Effector memory CD4-positive, alpha-beta T cell (primary cell): ENCODE measurements at regions not wholly inside any gene's neighbourhood (a gene's known extent, or its start where the extent isn't known, plus 50 kb on each side); places are given as distances from the start of the nearest gene placed in this dataset.

Source experiments
- DNase-seq, 3 donors: peaks; one replicate each; pipeline ENCODE4 v3.0.0-alpha.2; 2020
- H3K27ac ChIP-seq: 2 replicates; pipeline ENCODE4 v1.7.0; 2013; ENCODE audit warnings: mild to moderate bottlenecking, low read length, moderate library complexity; ENCODE audit not compliant: insufficient read depth, poor library complexity, severe bottlenecking
- H3K27me3 ChIP-seq: replicated peaks from 2 replicates; pipeline ENCODE4 v1.7.0; 2013; ENCODE audit warnings: mild to moderate bottlenecking, low read length; ENCODE audit not compliant: insufficient read depth, control insufficient read depth, poor library complexity, severe bottlenecking
- H3K36me3 ChIP-seq: 2 replicates; pipeline ENCODE4 v1.7.0; 2013; ENCODE audit warnings: mild to moderate bottlenecking, low read length, moderate library complexity; ENCODE audit not compliant: control insufficient read depth, insufficient read depth
- H3K4me1 ChIP-seq: 2 replicates; pipeline ENCODE4 v1.7.0; 2013; ENCODE audit warnings: low read length, mild to moderate bottlenecking; ENCODE audit not compliant: control insufficient read depth, insufficient read depth, poor library complexity, severe bottlenecking
- H3K4me3 ChIP-seq: 2 replicates; pipeline ENCODE4 v1.7.0; 2013; ENCODE audit warnings: low read length, low read depth, mild to moderate bottlenecking; ENCODE audit not compliant: insufficient read depth, poor library complexity, severe bottlenecking
- H3K9me3 ChIP-seq: 2 replicates; pipeline ENCODE4 v1.7.0; 2013; ENCODE audit warnings: mild to moderate bottlenecking, low read length, moderate library complexity; ENCODE audit not compliant: control insufficient read depth

DNA sequence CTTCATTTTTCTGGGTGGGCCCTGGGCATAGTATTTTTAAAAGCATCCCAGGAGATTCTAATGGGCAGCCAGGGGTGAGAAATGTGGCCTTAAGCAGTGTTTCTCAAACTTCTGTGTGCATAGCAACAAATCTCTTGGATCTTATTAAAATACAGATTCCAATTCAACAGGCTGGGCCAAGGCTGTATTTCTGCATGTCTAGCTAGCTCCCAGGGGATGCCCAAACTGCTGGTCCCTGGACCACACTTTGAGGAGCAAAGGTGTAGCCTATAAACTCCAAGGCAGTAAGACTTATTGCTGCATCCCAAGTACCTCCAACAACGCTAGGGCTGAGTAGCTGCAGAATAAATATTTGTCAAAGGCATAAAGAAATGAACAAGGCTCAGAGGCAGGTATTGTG is 292.9 kb upstream of the ZMIZ1 start:
- H3K4me1 ChIP-seq, result no peaks in the 10 kb centered on the region
- DNase-seq, result no peak
- H3K9me3 ChIP-seq, result no peaks in the 10 kb centered on the region
- H3K4me3 ChIP-seq, result no peak overlapping the region
- H3K27me3 ChIP-seq, result no peaks in the 10 kb centered on the region
- no peaks in the 10 kb centered on the region for H3K36me3 ChIP-seq
- H3K27ac ChIP-seq, result no peak overlapping the region

DNA sequence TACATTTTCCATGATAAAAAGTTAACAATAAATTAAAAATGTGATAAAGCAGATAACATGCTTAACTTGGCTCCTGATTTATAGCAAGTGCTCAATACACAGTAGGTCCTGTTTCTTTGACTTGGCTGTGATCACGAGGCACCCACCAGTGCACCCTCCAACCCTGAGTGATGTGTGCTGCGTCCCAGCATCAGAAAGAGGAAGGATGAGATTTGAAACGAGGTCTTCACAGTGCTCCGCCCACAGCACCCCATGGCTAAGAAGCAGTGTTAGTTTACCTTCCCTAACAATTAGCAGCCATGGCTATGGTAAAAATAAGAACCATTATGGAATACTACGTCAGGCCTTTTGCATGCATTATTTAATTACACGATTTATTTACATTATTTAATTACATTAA is 292.0 kb upstream of the ZMIZ1 start:
- Histone ChIP-seq H3K27ac (no peak overlapping the region), H3K27me3 (no peaks in the 10 kb centered on the region), H3K4me1 (no peaks in the 10 kb centered on the region), H3K36me3 (no peaks in the 10 kb centered on the region), H3K9me3 (no peaks in the 10 kb centered on the region), H3K4me3 (no peak overlapping the region)
- DNase-seq, result no peak

DNA sequence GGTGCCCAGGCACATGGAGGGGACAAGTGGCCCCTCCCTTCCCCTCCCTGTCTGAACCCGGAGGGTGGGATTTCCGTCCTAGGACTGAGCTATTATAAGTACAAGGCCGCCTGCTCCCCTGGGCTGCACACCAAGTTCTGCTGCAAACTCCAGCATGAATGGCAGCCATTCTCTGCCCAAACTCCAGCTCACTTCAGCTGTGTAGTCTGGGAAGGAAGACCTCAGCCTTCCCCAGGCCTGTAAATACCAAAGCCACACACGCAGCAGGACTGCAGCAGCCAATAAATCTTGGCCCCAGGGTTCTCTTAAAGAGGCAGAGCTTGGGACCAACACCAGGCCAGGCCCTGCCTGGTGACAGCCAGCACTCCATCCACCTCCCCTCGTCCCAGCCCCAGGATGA is 291.3 kb upstream of the ZMIZ1 start:
- H3K27me3 ChIP-seq, result no peaks in the 10 kb centered on the region
- no peaks in the 10 kb centered on the region for H3K4me1 ChIP-seq
- no peaks in the 10 kb centered on the region for H3K9me3 ChIP-seq
- no peak overlapping the region for H3K27ac ChIP-seq
- H3K4me3 ChIP-seq, result no peak overlapping the region
- no peaks in the 10 kb centered on the region for H3K36me3 ChIP-seq
- DNase-seq, result no peak

DNA sequence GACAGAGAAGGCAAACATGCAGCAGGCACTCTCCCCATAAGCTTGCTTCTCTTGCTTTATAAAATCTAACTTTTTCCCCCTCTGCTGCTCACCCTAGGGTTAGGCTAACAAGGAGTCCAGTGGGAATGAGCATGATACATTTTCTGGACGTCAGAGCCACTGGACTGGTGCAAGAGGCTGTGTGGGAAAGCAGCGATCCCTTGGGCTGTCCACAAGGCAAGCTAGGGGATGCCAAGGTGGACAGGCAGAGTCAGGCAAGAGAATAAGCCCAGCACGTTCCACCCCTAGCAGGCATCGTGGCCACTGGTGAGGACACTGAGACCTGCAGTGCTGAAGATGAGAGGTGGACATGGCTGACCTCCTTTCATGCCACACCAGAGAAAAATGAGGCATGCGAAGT is 290.9 kb upstream of the ZMIZ1 start:
- Histone ChIP-seq H3K9me3 (no peaks in the 10 kb centered on the region), H3K4me1 (no peaks in the 10 kb centered on the region), H3K36me3 (no peaks in the 10 kb centered on the region), H3K4me3 (no peak overlapping the region), H3K27me3 (no peaks in the 10 kb centered on the region), H3K27ac (no peak overlapping the region)
- no peak for DNase-seq

DNA sequence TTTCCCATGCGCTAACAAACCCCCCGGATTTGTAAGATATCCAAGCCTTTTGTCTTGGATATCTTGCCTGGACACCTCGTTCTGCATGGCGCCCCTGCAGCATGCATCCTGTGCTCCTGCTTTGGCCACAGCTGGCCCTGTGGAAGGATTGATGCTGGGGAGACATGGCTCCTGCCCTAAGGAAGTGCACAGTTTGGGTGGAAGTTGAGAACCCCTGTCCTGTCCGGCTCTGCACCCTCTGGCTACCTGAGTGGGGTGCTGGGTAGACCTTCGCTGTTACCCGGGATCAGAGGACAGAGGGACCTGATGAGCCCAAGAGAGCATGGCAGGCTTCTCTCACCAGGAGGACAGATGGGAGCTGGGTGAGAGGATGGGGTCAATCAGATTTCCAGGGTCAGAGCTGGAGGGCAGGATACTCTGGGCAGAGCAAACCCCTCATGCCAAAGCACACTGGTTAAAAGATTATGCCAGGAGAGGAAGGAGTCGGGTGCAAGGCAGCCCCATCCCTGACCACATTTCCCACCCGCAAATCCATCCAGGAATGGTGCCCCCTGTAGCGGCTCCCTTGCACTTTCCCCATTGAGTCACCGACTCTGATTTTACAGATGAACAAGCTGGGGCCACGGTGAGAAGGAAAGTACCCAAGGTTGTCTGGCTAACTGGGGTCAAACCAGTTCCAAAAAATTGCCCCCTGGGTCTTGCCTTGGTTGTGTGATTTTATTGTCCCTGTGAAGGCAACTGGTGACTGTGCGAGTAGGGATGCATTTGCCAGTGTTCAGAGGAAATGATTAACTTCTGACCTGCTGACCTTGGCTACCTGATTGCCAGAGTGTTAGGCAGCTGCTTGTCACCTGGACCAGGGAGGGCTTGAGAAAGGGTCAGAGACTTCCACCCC is 290.1 kb upstream of the ZMIZ1 start:
- Histone ChIP-seq H3K27me3 (no peaks in the 10 kb centered on the region), H3K4me3 (no peak overlapping the region), H3K36me3 (no peaks in the 10 kb centered on the region), H3K27ac (no peak overlapping the region), H3K4me1 (no peaks in the 10 kb centered on the region), H3K9me3 (no peaks in the 10 kb centered on the region)
- no peak for DNase-seq

DNA sequence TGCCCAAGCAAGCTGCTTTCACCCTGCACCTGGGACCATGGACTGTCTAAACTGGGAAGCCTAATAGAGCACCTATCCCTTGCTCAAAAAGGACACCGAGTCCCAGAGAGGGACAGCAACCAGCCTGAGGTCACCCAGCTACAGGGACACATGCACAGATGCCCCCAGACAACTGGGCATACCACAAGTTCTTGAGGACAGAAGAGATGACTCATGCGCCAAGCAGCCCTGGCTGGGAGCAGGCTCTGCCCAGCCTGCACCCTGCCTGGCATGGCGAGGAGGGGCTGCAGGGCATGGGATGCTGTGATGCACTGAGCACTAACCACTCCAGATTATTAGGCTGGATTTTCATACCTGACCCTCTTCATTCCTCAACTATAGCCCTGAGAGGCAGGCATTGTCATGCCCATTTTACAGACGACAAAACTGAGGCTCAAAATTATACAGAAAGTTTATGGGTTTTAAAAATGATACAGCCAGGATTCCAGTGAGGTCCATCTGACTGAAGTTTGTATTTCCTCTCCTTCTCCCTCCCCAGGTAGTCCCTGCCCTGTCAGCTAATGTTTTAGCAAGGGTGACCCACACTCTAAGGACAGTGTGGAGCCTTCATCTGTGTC is 289.3 kb upstream of the ZMIZ1 start:
- Histone ChIP-seq H3K4me3 (no peak overlapping the region), H3K36me3 (no peaks in the 10 kb centered on the region), H3K9me3 (no peaks in the 10 kb centered on the region), H3K27me3 (peaks cover under 1% of the 10 kb centered on the region), H3K27ac (no peak overlapping the region), H3K4me1 (no peaks in the 10 kb centered on the region)
- no peak for DNase-seq

DNA sequence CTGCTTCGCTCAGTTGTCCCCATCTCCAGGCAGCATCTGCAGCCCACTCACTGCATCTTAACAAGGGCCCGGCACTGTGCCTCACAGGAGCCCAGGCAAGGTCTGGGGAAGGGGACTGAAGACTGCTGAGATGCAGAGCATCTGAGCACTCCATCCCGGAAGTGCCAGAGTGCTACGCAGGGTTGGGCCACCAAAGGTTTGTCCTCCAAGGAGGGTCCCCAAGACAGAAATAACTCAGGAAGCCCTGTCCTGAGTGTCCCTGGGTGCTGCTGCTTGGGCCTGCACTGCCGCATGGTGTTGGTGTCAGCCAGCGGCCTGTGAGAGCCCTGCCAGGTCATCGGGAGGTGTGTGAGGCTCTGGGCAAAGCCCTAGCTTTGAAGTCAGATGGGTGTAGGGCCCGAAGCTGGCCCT is 288.2 kb upstream of the ZMIZ1 start:
- Histone ChIP-seq H3K9me3 (no peaks in the 10 kb centered on the region), H3K4me3 (no peak overlapping the region), H3K36me3 (no peaks in the 10 kb centered on the region), H3K4me1 (no peaks in the 10 kb centered on the region), H3K27ac (no peak overlapping the region), H3K27me3 (peaks cover 3% of the 10 kb centered on the region)
- DNase-seq, result no peak

DNA sequence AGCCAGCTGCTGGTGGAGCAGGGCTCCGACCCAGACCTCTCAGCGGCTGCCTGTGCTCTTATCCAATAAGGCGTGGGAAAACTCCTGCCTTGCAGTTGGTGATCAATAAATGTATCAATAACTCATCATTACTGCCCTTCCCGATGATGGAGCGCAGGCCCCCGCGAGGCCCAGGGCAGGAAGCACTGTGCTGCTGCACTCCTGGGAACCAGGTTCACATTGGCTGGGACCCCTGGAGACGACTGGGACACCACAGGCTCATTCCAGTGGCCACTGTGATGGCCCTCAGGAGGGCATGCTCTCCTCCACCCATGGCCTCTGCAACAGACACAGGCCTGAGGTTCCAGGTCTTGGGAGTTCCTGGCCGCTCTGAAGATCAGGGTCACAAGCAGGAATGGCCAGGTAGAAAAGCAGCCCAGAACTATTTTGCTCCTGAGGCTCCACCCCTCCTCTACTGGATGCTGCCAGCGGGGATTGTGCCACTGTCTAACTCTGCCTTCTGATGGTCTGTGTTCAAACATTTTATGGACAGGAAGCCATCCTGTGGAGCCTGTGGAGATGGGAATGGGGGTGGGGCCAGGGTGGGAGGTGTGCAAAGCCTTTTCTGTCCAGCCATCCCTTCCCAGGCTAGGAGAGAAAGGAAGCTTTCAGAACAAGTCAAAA is 287.4 kb upstream of the ZMIZ1 start:
- Histone ChIP-seq H3K36me3 (no peaks in the 10 kb centered on the region), H3K27ac (no peak overlapping the region), H3K27me3 (peaks cover 3% of the 10 kb centered on the region), H3K4me3 (no peak overlapping the region), H3K4me1 (no peaks in the 10 kb centered on the region), H3K9me3 (no peaks in the 10 kb centered on the region)
- no peak for DNase-seq

DNA sequence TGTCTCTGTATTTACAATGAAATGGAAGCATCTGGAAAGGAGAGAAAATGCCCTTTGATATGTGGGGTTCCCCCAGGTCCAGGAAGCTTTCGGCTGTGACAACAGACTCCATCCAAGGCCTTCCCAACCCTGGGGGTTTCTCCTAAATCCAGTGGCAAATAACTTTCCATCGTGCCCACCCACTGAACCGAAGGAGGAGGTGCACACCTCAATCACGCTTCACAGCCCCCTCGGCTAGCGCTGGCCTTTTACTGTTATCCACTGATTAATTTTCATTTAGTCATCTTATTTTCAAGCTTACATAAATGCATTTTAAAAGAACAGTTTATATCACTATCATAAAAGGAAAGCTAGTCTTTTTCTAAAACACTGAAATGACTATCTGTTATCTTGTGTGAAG is 286.8 kb upstream of the ZMIZ1 start:
- H3K4me3 ChIP-seq, result no peak overlapping the region
- H3K27me3 ChIP-seq, result peaks cover 3% of the 10 kb centered on the region
- no peak for DNase-seq
- no peaks in the 10 kb centered on the region for H3K36me3 ChIP-seq
- no peak overlapping the region for H3K27ac ChIP-seq
- H3K9me3 ChIP-seq, result no peaks in the 10 kb centered on the region
- no peaks in the 10 kb centered on the region for H3K4me1 ChIP-seq

DNA sequence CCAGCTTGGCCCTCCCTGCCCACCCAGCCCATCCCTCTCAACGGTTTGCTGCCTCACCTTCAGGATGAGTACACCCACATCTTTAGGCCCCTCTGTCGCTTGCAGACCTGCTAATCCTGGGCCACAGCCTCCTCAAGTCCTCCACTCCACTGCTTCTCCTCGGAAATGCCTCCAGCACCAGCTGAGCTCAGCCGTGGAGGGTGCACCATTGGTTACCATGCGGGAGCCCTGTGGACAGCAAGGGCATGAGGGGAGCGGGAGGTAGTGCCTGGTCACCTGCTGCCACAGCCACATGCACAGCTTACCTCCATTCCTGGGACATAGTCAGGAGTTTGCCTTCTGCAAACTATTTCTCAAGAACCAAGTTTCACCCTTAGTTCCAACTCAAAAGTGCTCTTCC is 286.3 kb upstream of the ZMIZ1 start:
- Histone ChIP-seq H3K9me3 (no peaks in the 10 kb centered on the region), H3K27me3 (peaks cover 3% of the 10 kb centered on the region), H3K36me3 (no peaks in the 10 kb centered on the region), H3K4me1 (no peaks in the 10 kb centered on the region), H3K27ac (no peak overlapping the region), H3K4me3 (no peak overlapping the region)
- no peak for DNase-seq
